Calu3 (cell line): ENCODE measurements at regions not wholly inside any gene's neighbourhood (a gene's known extent, or its start where the extent isn't known, plus 50 kb on each side); places are given as distances from the start of the nearest gene placed in this dataset.

Experiments
- BruUV-seq: library from RNA; stranded (reverse); fragments of 400-500 nt; replicated peaks from 2 replicates; lab custom pipeline; 2021; lab: Mats Ljungman, UMichigan
- CTCF ChIA-PET: fragments of 300-600 bp; sonication (Branson Sonifier 250); formaldehyde crosslinking; loops from one replicate; lab custom pipeline; 2022; ENCODE audit warnings: antibody characterized with exemption; lab: Charles Lee
- DNase-seq: peaks from one replicate; pipeline ENCODE4 v3.0.0; 2022
- H3K27ac Mint-ChIP-seq: one replicate; pipeline ENCODE4 v1.8.0; 2022; ENCODE audit warnings: mixed read lengths; ENCODE audit not compliant: unreplicated experiment
- H3K27me3 Mint-ChIP-seq: one replicate; pipeline ENCODE4 v1.8.0; 2022; ENCODE audit warnings: mixed read lengths; ENCODE audit not compliant: unreplicated experiment
- H3K36me3 Mint-ChIP-seq: one replicate; pipeline ENCODE4 v1.8.0; 2022; ENCODE audit warnings: mild to moderate bottlenecking, moderate library complexity, mixed read lengths; ENCODE audit not compliant: insufficient read depth, unreplicated experiment
- H3K4me1 Mint-ChIP-seq: one replicate; pipeline ENCODE4 v1.8.0; 2022; ENCODE audit warnings: mild to moderate bottlenecking, low read depth, mixed read lengths; ENCODE audit not compliant: unreplicated experiment
- H3K4me3 Mint-ChIP-seq: one replicate; pipeline ENCODE4 v1.8.0; 2022; ENCODE audit warnings: mild to moderate bottlenecking, low read depth, moderate library complexity, mixed read lengths; ENCODE audit not compliant: unreplicated experiment
- H3K9me3 Mint-ChIP-seq: one replicate; pipeline ENCODE4 v1.8.0; 2022; ENCODE audit warnings: low read depth, mixed read lengths; ENCODE audit not compliant: unreplicated experiment
- CTCF ChIP-seq: fragments of 200-600 bp; IDR thresholded peaks from one replicate; pipeline ENCODE4 v1.8.0; 2022; ENCODE audit warnings: antibody characterized with exemption; ENCODE audit not compliant: unreplicated experiment
- intact Hi-C: fragments of 100-400 bp; cut with micrococcal nuclease; formaldehyde crosslinking; loops from one replicate; pipeline ENCODE4 v1.10.0; 2022; ENCODE audit not compliant: unreplicated experiment

GRCh38 chr5:84535281-84535680, 150.6 kb upstream of the EDIL3 start:
- intact Hi-C loops = no loop called here
- CTCF ChIA-PET = no interaction called here
- Mint-ChIP-seq H3K27ac (no peak overlapping the region), H3K4me3 (no peak overlapping the region), H3K36me3 (no peaks in the 10 kb centered on the region), H3K4me1 (no peaks in the 10 kb centered on the region), H3K9me3 (peaks cover 10% of the 10 kb centered on the region), H3K27me3 (no peaks in the 10 kb centered on the region)
- TF ChIP-seq CTCF = no peak
- BruUV-seq = no TSS peak
- DNase-seq = no peak

- intact Hi-C loops = no loop called here
- CTCF ChIA-PET = no interaction called here
- Mint-ChIP-seq H3K27me3 (no peaks in the 10 kb centered on the region), H3K9me3 (peaks cover 2% of the 10 kb centered on the region), H3K27ac (no peak overlapping the region), H3K4me1 (peaks cover 11% of the 10 kb centered on the region), H3K4me3 (no peak overlapping the region), H3K36me3 (no peaks in the 10 kb centered on the region)
- TF ChIP-seq CTCF = no peak
- BruUV-seq = no TSS peak
- DNase-seq = no peak
Observed at GRCh38 chr5:84524491-84524890, 139.8 kb upstream of the EDIL3 start.

GRCh38 chr5:84518862-84519261, 134.2 kb upstream of the EDIL3 start:
- CTCF ChIA-PET = no interaction called here
- intact Hi-C loops = no loop called here
- no peaks in the 10 kb centered on the region for H3K4me1 Mint-ChIP-seq
- no peak overlapping the region for H3K4me3 Mint-ChIP-seq
- H3K36me3 Mint-ChIP-seq = no peaks in the 10 kb centered on the region
- TF ChIP-seq CTCF = no peak
- no peak for DNase-seq
- no peaks in the 10 kb centered on the region for H3K27me3 Mint-ChIP-seq
- no TSS peak for BruUV-seq
- H3K27ac Mint-ChIP-seq = no peak overlapping the region
- H3K9me3 Mint-ChIP-seq = peaks cover 2% of the 10 kb centered on the region

- H3K36me3 Mint-ChIP-seq = no peaks in the 10 kb centered on the region
- no peak overlapping the region for H3K4me3 Mint-ChIP-seq
- intact Hi-C loops = no loop called here
- no peaks in the 10 kb centered on the region for H3K4me1 Mint-ChIP-seq
- no peaks in the 10 kb centered on the region for H3K27me3 Mint-ChIP-seq
- H3K9me3 Mint-ChIP-seq = peaks cover 2% of the 10 kb centered on the region
- DNase-seq = no peak
- no TSS peak for BruUV-seq
- CTCF ChIA-PET = no interaction called here
- no peak for TF ChIP-seq CTCF
- no peak overlapping the region for H3K27ac Mint-ChIP-seq
Observed at GRCh38 chr5:84518370-84518769, 133.7 kb upstream of the EDIL3 start.
